ENCODE measurements at regions not wholly inside any gene's neighbourhood (a gene's known extent, or its start where the extent isn't known, plus 50 kb on each side); places are given as distances from the start of the nearest gene placed in this dataset.
A peak's percentile ranks its signal among the peaks of the same experiment; 100 is the strongest.

GRCh38 chr2:49369101-49369500 lies 214.8 kb upstream of the FSHR start:
- H3K27ac ChIP-seq: no peak overlapping the region
- no peak for TF ChIP-seq POLR2AphosphoS5 (IDR thresholded peaks at IDR 0.05)
- no peak for TF ChIP-seq POLR2A (IDR thresholded peaks at IDR 0.05)
- TF ChIP-seq CTCF (IDR thresholded peaks at IDR 0.05): no peak
- no peak for TF ChIP-seq EP300 (IDR thresholded peaks at IDR 0.05)
- H3K36me3 ChIP-seq: no peaks in the 10 kb centered on the region
- intact Hi-C loops (cut with DNase I; ENCODE audit: low total_unique reads): no loop called here
- H3K9me3 ChIP-seq: no peaks in the 10 kb centered on the region
- no peak for DNase-seq
- no peak overlapping the region for H3K4me3 ChIP-seq
- H3K27me3 ChIP-seq: no peaks in the 10 kb centered on the region
- 49 to 56% (median 54%) methylated on average over 2 of the region's 2 CpGs for WGBS, 5 donors
- no peaks in the 10 kb centered on the region for H3K4me1 ChIP-seq

- H3K9me3 ChIP-seq: peaks cover 0 to 14% (median 11%) of the 10 kb centered on the region in 4 donors
- intact Hi-C loops (cut with DNase I; ENCODE audit: low total_unique reads): no loop called here
- TF ChIP-seq CTCF (IDR thresholded peaks at IDR 0.05): no peak
- no peaks in the 10 kb centered on the region for H3K36me3 ChIP-seq
- H3K27ac ChIP-seq: no peak overlapping the region
- no peaks in the 10 kb centered on the region for H3K27me3 ChIP-seq
- no peak overlapping the region for H3K4me3 ChIP-seq
- peak in 1 of 2 donors; percentile 1 for DNase-seq
- H3K4me1 ChIP-seq: no peaks in the 10 kb centered on the region
These were observed 212.7 kb upstream of the FSHR start for GRCh38 chr2:49367003-49367402.

GRCh38 chr2:49360407-49360767 lies 206.1 kb upstream of the FSHR start:
- peaks cover 0 to 20% (median 14%) of the 10 kb centered on the region in 4 donors for H3K9me3 ChIP-seq
- TF ChIP-seq POLR2A (IDR thresholded peaks at IDR 0.05) (no peak), EP300 (IDR thresholded peaks at IDR 0.05) (no peak), CTCF (IDR thresholded peaks at IDR 0.05) (no peak), POLR2AphosphoS5 (IDR thresholded peaks at IDR 0.05) (no peak)
- H3K36me3 ChIP-seq: no peaks in the 10 kb centered on the region
- no peaks in the 10 kb centered on the region for H3K4me1 ChIP-seq
- DNase-seq: no peak
- H3K27ac ChIP-seq: no peak overlapping the region
- intact Hi-C loops (cut with DNase I; ENCODE audit: low total_unique reads): no loop called here
- no peaks in the 10 kb centered on the region for H3K27me3 ChIP-seq
- no peak overlapping the region for H3K4me3 ChIP-seq
- WGBS, 5 donors: 36 to 57% (median 43%) methylated on average over 2 of the region's 2 CpGs

GRCh38 chr2:49359721-49360406 lies 205.5 kb upstream of the FSHR start:
- Histone ChIP-seq H3K27ac (no peak overlapping the region), H3K9me3 (peaks cover 0 to 20% (median 14%) of the 10 kb centered on the region in 4 donors), H3K27me3 (no peaks in the 10 kb centered on the region), H3K4me3 (no peak overlapping the region), H3K36me3 (no peaks in the 10 kb centered on the region), H3K4me1 (no peaks in the 10 kb centered on the region)
- 55 to 76% (median 67%) methylated on average over 2 of the region's 2 CpGs for WGBS, 5 donors
- intact Hi-C loops (cut with DNase I; ENCODE audit: low total_unique reads): no loop called here
- DNase-seq: peak in 1 of 2 donors; percentile 9
- TF ChIP-seq EP300 (IDR thresholded peaks at IDR 0.05): no peak
- TF ChIP-seq POLR2AphosphoS5 (IDR thresholded peaks at IDR 0.05): no peak
- no peak for TF ChIP-seq CTCF (IDR thresholded peaks at IDR 0.05)
- TF ChIP-seq POLR2A (IDR thresholded peaks at IDR 0.05): no peak

Measured in stomach (tissue), 8 donors.